ENCODE measurements at regions not wholly inside any gene's neighbourhood (a gene's known extent, or its start where the extent isn't known, plus 50 kb on each side); places are given as distances from the start of the nearest gene placed in this dataset.

DNA sequence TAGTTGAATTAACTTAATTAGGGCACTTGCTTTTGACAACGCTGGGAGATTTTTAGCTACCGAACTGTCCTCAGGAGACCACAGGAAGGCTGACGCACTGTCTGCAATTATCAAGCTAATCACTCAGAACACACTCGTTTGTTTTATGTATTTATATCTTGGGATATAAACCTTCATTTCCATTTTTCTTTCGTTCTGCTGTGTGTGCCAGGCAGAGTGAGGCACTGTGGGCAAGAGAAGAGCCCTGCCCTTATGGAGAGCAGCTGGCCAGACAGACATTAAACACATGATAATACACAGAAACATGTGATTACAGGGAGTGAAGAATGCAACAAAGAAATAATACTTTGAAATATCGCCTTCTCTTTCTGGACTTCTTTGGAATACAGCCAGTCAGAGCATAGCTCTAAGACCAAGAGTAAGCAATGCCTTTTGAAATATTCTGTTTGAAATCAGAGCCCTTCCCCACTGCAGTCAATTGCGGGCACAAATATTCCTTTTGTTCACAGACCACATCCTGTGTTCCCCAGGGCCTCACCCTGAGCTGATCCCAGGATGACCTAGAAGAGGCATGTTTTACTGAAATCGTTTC lies 96.8 kb downstream of the ANKRD60 start:
- TF ChIP-seq, protein P1, sequence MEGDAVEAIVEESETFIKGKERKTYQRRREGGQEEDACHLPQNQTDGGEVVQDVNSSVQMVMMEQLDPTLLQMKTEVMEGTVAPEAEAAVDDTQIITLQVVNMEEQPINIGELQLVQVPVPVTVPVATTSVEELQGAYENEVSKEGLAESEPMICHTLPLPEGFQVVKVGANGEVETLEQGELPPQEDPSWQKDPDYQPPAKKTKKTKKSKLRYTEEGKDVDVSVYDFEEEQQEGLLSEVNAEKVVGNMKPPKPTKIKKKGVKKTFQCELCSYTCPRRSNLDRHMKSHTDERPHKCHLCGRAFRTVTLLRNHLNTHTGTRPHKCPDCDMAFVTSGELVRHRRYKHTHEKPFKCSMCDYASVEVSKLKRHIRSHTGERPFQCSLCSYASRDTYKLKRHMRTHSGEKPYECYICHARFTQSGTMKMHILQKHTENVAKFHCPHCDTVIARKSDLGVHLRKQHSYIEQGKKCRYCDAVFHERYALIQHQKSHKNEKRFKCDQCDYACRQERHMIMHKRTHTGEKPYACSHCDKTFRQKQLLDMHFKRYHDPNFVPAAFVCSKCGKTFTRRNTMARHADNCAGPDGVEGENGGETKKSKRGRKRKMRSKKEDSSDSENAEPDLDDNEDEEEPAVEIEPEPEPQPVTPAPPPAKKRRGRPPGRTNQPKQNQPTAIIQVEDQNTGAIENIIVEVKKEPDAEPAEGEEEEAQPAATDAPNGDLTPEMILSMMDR (IDR thresholded peaks at IDR 0.05) = no peak
- TF ChIP-seq POLR2A (IDR thresholded peaks at IDR 0.05) = no peak

Measured in breast epithelium (tissue), 3 donors.